Peyer's patch (tissue), 4 donors: ENCODE measurements at regions not wholly inside any gene's neighbourhood (a gene's known extent, or its start where the extent isn't known, plus 50 kb on each side); places are given as distances from the start of the nearest gene placed in this dataset.

Source experiments
- DNase-seq, 3 donors: peaks; one replicate each; pipeline ENCODE4 v3.0.0-alpha.2; 2017 to 2019
- H3K27ac ChIP-seq, 4 donors: fragments of 200-600 bp; sonication (generic); one replicate each; pipeline ENCODE4 v1.5.1; 2016 to 2019
- H3K27me3 ChIP-seq, 2 donors: fragments of 200-600 bp; sonication (generic); one replicate each; pipeline ENCODE4 v1.5.1; 2019
- H3K36me3 ChIP-seq, 3 donors: fragments of 200-600 bp; sonication (generic); one replicate each; pipeline ENCODE4 v1.5.1; 2016 to 2019
- H3K4me1 ChIP-seq, 4 donors: fragments of 200-600 bp; sonication (generic); one replicate each; pipeline ENCODE4 v1.5.1; 2016 to 2019
- H3K4me3 ChIP-seq, 4 donors: fragments of 200-600 bp; sonication (generic); 1 replicate in 3 of 4; 2 replicates in 1 of 4; pipeline ENCODE4 v1.5.1; 2016 to 2019; ENCODE audit warnings: mild to moderate bottlenecking in 1 of 4
- H3K9me3 ChIP-seq, 4 donors: fragments of 200-600 bp; sonication (generic); one replicate each; pipeline ENCODE4 v1.5.1; 2016 to 2019; ENCODE audit warnings: mild to moderate bottlenecking in 1 of 4
- POLR2A ChIP-seq, 2 donors: fragments of 450-650 bp; IDR thresholded peaks; one replicate each; pipeline ENCODE4 v1.5.1; 2017; ENCODE audit warnings: antibody characterized with exemption in 2 of 2, mild to moderate bottlenecking in 2 of 2, moderate library complexity in 2 of 2
- TF ChIP-seq, protein P1 (sequence below), 6 experiments: fragments of 450-650 bp in 4 of 6; fragments of 200-600 bp in 2 of 6; sonication (generic) in 1 of 6; IDR thresholded peaks; one replicate each; pipeline ENCODE4 v1.5.1; 2017 to 2019; ENCODE audit warnings: antibody characterized with exemption in 6 of 6, mild to moderate bottlenecking in 3 of 6, moderate library complexity in 1 of 6

GRCh38 chr22:48279461-48279756, 1517.0 kb downstream of the TBC1D22A start:
- no peak for DNase-seq
- no peaks in the 10 kb centered on the region for H3K9me3 ChIP-seq
- H3K27me3 ChIP-seq, result no peaks in the 10 kb centered on the region
- no peak overlapping the region for H3K4me3 ChIP-seq
- TF ChIP-seq, protein P1, sequence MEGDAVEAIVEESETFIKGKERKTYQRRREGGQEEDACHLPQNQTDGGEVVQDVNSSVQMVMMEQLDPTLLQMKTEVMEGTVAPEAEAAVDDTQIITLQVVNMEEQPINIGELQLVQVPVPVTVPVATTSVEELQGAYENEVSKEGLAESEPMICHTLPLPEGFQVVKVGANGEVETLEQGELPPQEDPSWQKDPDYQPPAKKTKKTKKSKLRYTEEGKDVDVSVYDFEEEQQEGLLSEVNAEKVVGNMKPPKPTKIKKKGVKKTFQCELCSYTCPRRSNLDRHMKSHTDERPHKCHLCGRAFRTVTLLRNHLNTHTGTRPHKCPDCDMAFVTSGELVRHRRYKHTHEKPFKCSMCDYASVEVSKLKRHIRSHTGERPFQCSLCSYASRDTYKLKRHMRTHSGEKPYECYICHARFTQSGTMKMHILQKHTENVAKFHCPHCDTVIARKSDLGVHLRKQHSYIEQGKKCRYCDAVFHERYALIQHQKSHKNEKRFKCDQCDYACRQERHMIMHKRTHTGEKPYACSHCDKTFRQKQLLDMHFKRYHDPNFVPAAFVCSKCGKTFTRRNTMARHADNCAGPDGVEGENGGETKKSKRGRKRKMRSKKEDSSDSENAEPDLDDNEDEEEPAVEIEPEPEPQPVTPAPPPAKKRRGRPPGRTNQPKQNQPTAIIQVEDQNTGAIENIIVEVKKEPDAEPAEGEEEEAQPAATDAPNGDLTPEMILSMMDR (IDR thresholded peaks at IDR 0.05), result no peak
- TF ChIP-seq POLR2A (IDR thresholded peaks at IDR 0.05), result no peak
- H3K36me3 ChIP-seq, result no peaks in the 10 kb centered on the region
- H3K27ac ChIP-seq, result no peak overlapping the region
- peaks cover 0 to 18% (median 0%) of the 10 kb centered on the region in 4 donors for H3K4me1 ChIP-seq

GRCh38 chr22:48278620-48279460, 1516.4 kb downstream of the TBC1D22A start:
- Histone ChIP-seq H3K4me3 (no peak overlapping the region), H3K27ac (no peak overlapping the region), H3K9me3 (no peaks in the 10 kb centered on the region), H3K4me1 (peaks cover 0 to 18% (median 0%) of the 10 kb centered on the region in 4 donors), H3K36me3 (no peaks in the 10 kb centered on the region), H3K27me3 (no peaks in the 10 kb centered on the region)
- TF ChIP-seq, protein P1 (IDR thresholded peaks at IDR 0.05), result no peak
- TF ChIP-seq POLR2A (IDR thresholded peaks at IDR 0.05), result no peak
- DNase-seq, result no peak

GRCh38 chr22:48277868-48278581, 1515.6 kb downstream of the TBC1D22A start:
- TF ChIP-seq, protein P1 (IDR thresholded peaks at IDR 0.05), result no peak
- TF ChIP-seq POLR2A (IDR thresholded peaks at IDR 0.05), result no peak
- H3K4me1 ChIP-seq, result peaks cover 0 to 18% (median 0%) of the 10 kb centered on the region in 4 donors
- H3K36me3 ChIP-seq, result no peaks in the 10 kb centered on the region
- H3K9me3 ChIP-seq, result no peaks in the 10 kb centered on the region
- peak overlapping the region in 2 of 4 donors; percentile 6 to 61 for H3K27ac ChIP-seq
- no peak for DNase-seq
- no peaks in the 10 kb centered on the region for H3K27me3 ChIP-seq
- H3K4me3 ChIP-seq, result no peak overlapping the region

- Histone ChIP-seq H3K27me3 (no peaks in the 10 kb centered on the region), H3K4me1 (peaks cover 0 to 18% (median 0%) of the 10 kb centered on the region in 4 donors), H3K36me3 (no peaks in the 10 kb centered on the region), H3K4me3 (no peak overlapping the region), H3K27ac (peak overlapping the region in 2 of 4 donors; percentile 6 to 61), H3K9me3 (no peaks in the 10 kb centered on the region)
- TF ChIP-seq, protein P1 (IDR thresholded peaks at IDR 0.05), result no peak
- TF ChIP-seq POLR2A (IDR thresholded peaks at IDR 0.05), result no peak
- DNase-seq, result peak in 2 of 3 donors; percentile 53 to 64
These were observed 1514.8 kb downstream of the TBC1D22A start for GRCh38 chr22:48276994-48277867.

DNA sequence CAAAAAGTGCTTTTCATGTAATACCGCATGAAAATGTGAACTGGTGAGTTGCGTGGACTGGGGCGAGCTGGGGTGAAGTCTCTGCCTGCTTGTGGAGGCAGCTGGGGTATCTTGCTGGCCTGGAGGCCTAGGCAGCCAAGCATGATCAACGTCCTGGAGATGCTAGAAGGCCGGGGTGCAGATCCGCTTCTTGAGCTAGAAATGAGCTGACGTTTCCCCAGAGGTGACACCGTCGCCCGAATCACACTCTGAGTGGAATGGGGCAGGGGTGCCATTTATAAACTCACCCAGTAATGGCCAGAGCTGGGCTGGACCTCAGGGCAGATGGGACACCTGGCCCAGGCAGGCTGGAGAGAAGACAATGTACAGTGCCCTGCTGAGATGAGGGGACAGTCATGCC, 1513.0 kb downstream of the TBC1D22A start:
- no peaks in the 10 kb centered on the region for H3K9me3 ChIP-seq
- peaks cover 0 to 18% (median 0%) of the 10 kb centered on the region in 4 donors for H3K4me1 ChIP-seq
- no peaks in the 10 kb centered on the region for H3K36me3 ChIP-seq
- no peaks in the 10 kb centered on the region for H3K27me3 ChIP-seq
- no peak for DNase-seq
- H3K27ac ChIP-seq, result no peak overlapping the region
- H3K4me3 ChIP-seq, result no peak overlapping the region
- TF ChIP-seq, protein P1 (IDR thresholded peaks at IDR 0.05), result no peak
- no peak for TF ChIP-seq POLR2A (IDR thresholded peaks at IDR 0.05)
